Natural killer cell treated with Interleukin-12 subunit alpha and Interleukin-12 subunit beta and Interleukin-15 and Interleukin-18, amount 100 ng/mL, for 72 hours (primary cell): ENCODE measurements at regions not wholly inside any gene's neighbourhood (a gene's known extent, or its start where the extent isn't known, plus 50 kb on each side); places are given as distances from the start of the nearest gene placed in this dataset.
"Not testable (repeated sequence)": the region's sequence is repeated elsewhere in the genome, so short reads cannot be mapped to it uniquely, and the experiment has no call there.

Experiments used
- ATAC-seq, 2 donors: fragments of 150-1000 bp; cut with Tn5 transposase in 1 of 2; sonication (Bioruptor Pico), chemical (Tn5 transposase) in 1 of 2; 2 replicates each; pipeline ENCODE4 v1.10.0; 2021
- DNase-seq: peaks from one replicate; pipeline ENCODE4 v3.0.0; 2022; ENCODE audit warnings: low spot score
- H3K27ac Mint-ChIP-seq, 2 donors: 1 replicate in 1 of 2; 2 replicates in 1 of 2; pipeline ENCODE4 v1.8.0; 2022; ENCODE audit warnings: mixed read lengths in 2 of 2, mild to moderate bottlenecking in 1 of 2, moderate library complexity in 1 of 2
- H3K27me3 Mint-ChIP-seq, 2 donors: 1 replicate in 1 of 2; 2 replicates in 1 of 2; pipeline ENCODE4 v1.8.0; 2022; ENCODE audit warnings: mixed read lengths in 2 of 2
- H3K36me3 Mint-ChIP-seq: one replicate; pipeline ENCODE4 v1.8.0; 2022; ENCODE audit warnings: mixed read lengths
- H3K4me1 Mint-ChIP-seq, 2 donors: 1 replicate in 1 of 2; 2 replicates in 1 of 2; pipeline ENCODE4 v1.8.0; 2022; ENCODE audit warnings: low read depth in 2 of 2, mixed read lengths in 2 of 2, mild to moderate bottlenecking in 1 of 2
- H3K4me3 Mint-ChIP-seq: one replicate; pipeline ENCODE4 v1.8.0; 2022; ENCODE audit warnings: mixed read lengths
- H3K9me3 Mint-ChIP-seq: 2 replicates; pipeline ENCODE4 v1.8.0; 2022; ENCODE audit warnings: mixed read lengths

DNA sequence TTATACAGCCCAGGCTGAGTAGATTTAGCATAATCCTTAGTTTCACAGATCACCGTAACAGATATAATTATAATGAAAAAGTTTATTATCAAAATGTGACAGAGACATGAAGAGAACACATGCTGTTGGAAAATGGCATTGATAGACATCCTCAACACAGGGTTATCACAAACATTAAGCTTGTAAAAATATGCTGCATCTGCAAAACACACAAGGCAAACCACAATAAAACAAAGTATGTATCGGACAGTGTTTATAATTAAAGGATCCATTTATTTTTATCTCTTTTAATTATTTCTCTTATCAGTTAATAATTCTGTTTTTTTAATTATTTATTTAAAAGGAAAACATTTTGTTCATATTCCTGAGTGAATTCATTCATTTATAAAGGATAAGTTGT lies 829.9 kb upstream of the CDH9 start:
- no peak for ATAC-seq
- no peak overlapping the region for H3K4me3 Mint-ChIP-seq
- H3K27me3 Mint-ChIP-seq: no peaks in the 10 kb centered on the region
- H3K27ac Mint-ChIP-seq: no peak overlapping the region
- no peaks in the 10 kb centered on the region for H3K4me1 Mint-ChIP-seq
- H3K36me3 Mint-ChIP-seq: peaks cover 25% of the 10 kb centered on the region
- no peak for DNase-seq
- H3K9me3 Mint-ChIP-seq: peaks cover 27% of the 10 kb centered on the region

- no peak for ATAC-seq
- no peak for DNase-seq
- peaks cover 23% of the 10 kb centered on the region for H3K9me3 Mint-ChIP-seq
- H3K4me3 Mint-ChIP-seq: no peak overlapping the region
- no peaks in the 10 kb centered on the region for H3K27me3 Mint-ChIP-seq
- H3K27ac Mint-ChIP-seq: no peak overlapping the region
- no peaks in the 10 kb centered on the region for H3K4me1 Mint-ChIP-seq
- peaks cover 16% of the 10 kb centered on the region for H3K36me3 Mint-ChIP-seq
These were observed 817.1 kb upstream of the CDH9 start for GRCh38 chr5:27855491-27855890.

DNA sequence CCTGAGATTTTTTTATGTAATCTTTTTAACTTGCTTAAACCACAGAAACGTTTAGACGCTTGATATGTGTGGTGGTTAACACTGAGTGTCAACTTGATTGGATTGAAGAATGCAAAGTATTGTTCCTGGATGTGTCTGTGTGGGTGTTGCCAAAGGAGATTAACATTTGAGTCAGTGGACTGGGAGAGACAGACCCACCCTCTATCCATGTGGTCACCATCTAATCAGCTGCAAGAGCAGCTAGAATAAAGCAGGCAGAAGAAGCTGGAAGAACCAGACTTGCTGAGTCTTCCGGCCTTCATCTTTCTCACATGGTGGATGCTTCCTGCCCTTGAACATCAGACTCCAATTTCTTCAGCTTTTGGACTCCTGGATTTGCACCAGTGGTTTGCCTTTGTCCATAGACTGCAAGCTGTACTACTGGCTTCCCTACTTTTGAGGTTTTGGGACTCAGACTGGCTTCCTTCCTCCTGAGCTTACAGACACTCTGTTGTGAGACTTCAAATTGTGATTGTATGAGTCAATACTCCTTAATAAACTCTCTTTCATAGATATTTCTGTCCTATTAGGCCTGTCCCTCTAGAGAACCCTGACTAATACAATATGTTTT lies 816.0 kb upstream of the CDH9 start:
- H3K4me1 Mint-ChIP-seq: no peaks in the 10 kb centered on the region
- peaks cover 23% of the 10 kb centered on the region for H3K9me3 Mint-ChIP-seq
- no peak overlapping the region for H3K27ac Mint-ChIP-seq
- H3K36me3 Mint-ChIP-seq: peaks cover 16% of the 10 kb centered on the region
- DNase-seq (no peak), ATAC-seq (no peak)
- no peak overlapping the region for H3K4me3 Mint-ChIP-seq
- no peaks in the 10 kb centered on the region for H3K27me3 Mint-ChIP-seq

DNA sequence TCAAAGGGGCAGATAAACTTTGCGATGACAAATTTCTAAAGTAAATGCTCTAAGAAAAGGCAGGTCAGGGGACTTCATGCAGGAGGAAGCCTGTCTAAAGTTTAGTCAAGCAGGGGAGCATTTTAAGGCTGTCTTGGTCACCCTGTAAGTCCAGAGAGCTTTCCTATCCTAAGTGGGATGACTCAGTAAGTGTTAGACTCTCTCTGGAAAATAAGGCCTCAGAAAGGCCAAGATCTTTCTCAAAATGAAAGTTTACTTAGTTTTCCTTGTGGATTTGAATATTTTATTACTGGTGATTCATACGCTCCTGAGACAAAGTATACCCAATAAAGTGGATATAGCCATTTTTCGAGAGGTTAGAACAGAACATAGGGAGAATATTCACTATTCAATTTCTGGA lies 806.9 kb upstream of the CDH9 start:
- Mint-ChIP-seq H3K27me3 (no peaks in the 10 kb centered on the region), H3K36me3 (no peaks in the 10 kb centered on the region), H3K4me3 (no peak overlapping the region), H3K9me3 (peaks cover 28% of the 10 kb centered on the region), H3K4me1 (no peaks in the 10 kb centered on the region), H3K27ac (no peak overlapping the region)
- no peak for DNase-seq
- ATAC-seq: no peak

GRCh38 chr5:27836704-27837103 lies 798.3 kb upstream of the CDH9 start:
- Mint-ChIP-seq H3K9me3 (peaks cover 20% of the 10 kb centered on the region), H3K36me3 (peaks cover 13% of the 10 kb centered on the region)
- H3K27ac Mint-ChIP-seq, DNase-seq, ATAC-seq, H3K27me3 Mint-ChIP-seq, H3K4me1 Mint-ChIP-seq, H3K4me3 Mint-ChIP-seq: not testable (repeated sequence)

GRCh38 chr5:27832886-27833285 lies 794.5 kb upstream of the CDH9 start:
- Mint-ChIP-seq H3K9me3 (peaks cover 16% of the 10 kb centered on the region), H3K4me3 (no peak overlapping the region)

GRCh38 chr5:27830546-27830945 lies 792.2 kb upstream of the CDH9 start:
- ATAC-seq (no peak), DNase-seq (no peak)
- no peak overlapping the region for H3K4me3 Mint-ChIP-seq
- H3K27me3 Mint-ChIP-seq: no peaks in the 10 kb centered on the region
- H3K36me3 Mint-ChIP-seq: peaks cover 5% of the 10 kb centered on the region
- H3K27ac Mint-ChIP-seq: no peak overlapping the region
- H3K9me3 Mint-ChIP-seq: peaks cover 3% of the 10 kb centered on the region
- H3K4me1 Mint-ChIP-seq: no peaks in the 10 kb centered on the region

More at GRCh38 chr5:27832886-27833285, 794.5 kb upstream of the CDH9 start:
- no peak for DNase-seq
- no peaks in the 10 kb centered on the region for H3K4me1 Mint-ChIP-seq
- H3K36me3 Mint-ChIP-seq: peaks cover 13% of the 10 kb centered on the region
- H3K27ac Mint-ChIP-seq: no peak overlapping the region
- no peaks in the 10 kb centered on the region for H3K27me3 Mint-ChIP-seq
- no peak for ATAC-seq

- peaks cover 13% of the 10 kb centered on the region for H3K9me3 Mint-ChIP-seq
- no peak overlapping the region for H3K4me3 Mint-ChIP-seq
- peaks cover 17% of the 10 kb centered on the region for H3K36me3 Mint-ChIP-seq
- H3K4me1 Mint-ChIP-seq: no peaks in the 10 kb centered on the region
- H3K27ac Mint-ChIP-seq: no peak overlapping the region
- no peaks in the 10 kb centered on the region for H3K27me3 Mint-ChIP-seq
- ATAC-seq (no peak), DNase-seq (no peak)
These were observed 783.3 kb upstream of the CDH9 start for GRCh38 chr5:27821681-27822080.

GRCh38 chr5:27818888-27819287 lies 780.5 kb upstream of the CDH9 start:
- no peaks in the 10 kb centered on the region for H3K4me1 Mint-ChIP-seq
- H3K27ac Mint-ChIP-seq: no peak overlapping the region
- no peak for DNase-seq
- no peak overlapping the region for H3K4me3 Mint-ChIP-seq
- H3K9me3 Mint-ChIP-seq: peaks cover 17% of the 10 kb centered on the region
- H3K27me3 Mint-ChIP-seq: no peaks in the 10 kb centered on the region
- peaks cover 20% of the 10 kb centered on the region for H3K36me3 Mint-ChIP-seq
- no peak for ATAC-seq

GRCh38 chr5:27814983-27815382 lies 776.6 kb upstream of the CDH9 start:
- no peak overlapping the region for H3K4me3 Mint-ChIP-seq
- H3K36me3 Mint-ChIP-seq: peaks cover 9% of the 10 kb centered on the region
- H3K27me3 Mint-ChIP-seq: no peaks in the 10 kb centered on the region
- H3K27ac Mint-ChIP-seq: no peak overlapping the region
- no peak for ATAC-seq
- no peak for DNase-seq
- H3K4me1 Mint-ChIP-seq: no peaks in the 10 kb centered on the region
- H3K9me3 Mint-ChIP-seq: peaks cover 14% of the 10 kb centered on the region

- no peak for ATAC-seq
These were observed 775.9 kb upstream of the CDH9 start for GRCh38 chr5:27814286-27814685.

GRCh38 chr5:27810458-27810857 lies 772.1 kb upstream of the CDH9 start:
- Mint-ChIP-seq H3K27me3 (no peaks in the 10 kb centered on the region), H3K9me3 (peaks cover 22% of the 10 kb centered on the region), H3K27ac (no peak overlapping the region), H3K36me3 (peaks cover 8% of the 10 kb centered on the region), H3K4me3 (no peak overlapping the region), H3K4me1 (no peaks in the 10 kb centered on the region)
- ATAC-seq (no peak), DNase-seq (no peak)

More at GRCh38 chr5:27814286-27814685, 775.9 kb upstream of the CDH9 start:
- Mint-ChIP-seq H3K36me3 (peaks cover 16% of the 10 kb centered on the region), H3K4me1 (no peaks in the 10 kb centered on the region), H3K27ac (no peak overlapping the region), H3K9me3 (peaks cover 20% of the 10 kb centered on the region), H3K4me3 (no peak overlapping the region), H3K27me3 (no peaks in the 10 kb centered on the region)
- no peak for DNase-seq

GRCh38 chr5:27797220-27797619 lies 758.8 kb upstream of the CDH9 start:
- no peak for DNase-seq
- peaks cover 5% of the 10 kb centered on the region for H3K36me3 Mint-ChIP-seq
- no peak overlapping the region for H3K4me3 Mint-ChIP-seq
- no peak overlapping the region for H3K27ac Mint-ChIP-seq
- H3K9me3 Mint-ChIP-seq: peaks cover 12% of the 10 kb centered on the region
- H3K4me1 Mint-ChIP-seq: no peaks in the 10 kb centered on the region
- no peaks in the 10 kb centered on the region for H3K27me3 Mint-ChIP-seq
- ATAC-seq: no peak

DNA sequence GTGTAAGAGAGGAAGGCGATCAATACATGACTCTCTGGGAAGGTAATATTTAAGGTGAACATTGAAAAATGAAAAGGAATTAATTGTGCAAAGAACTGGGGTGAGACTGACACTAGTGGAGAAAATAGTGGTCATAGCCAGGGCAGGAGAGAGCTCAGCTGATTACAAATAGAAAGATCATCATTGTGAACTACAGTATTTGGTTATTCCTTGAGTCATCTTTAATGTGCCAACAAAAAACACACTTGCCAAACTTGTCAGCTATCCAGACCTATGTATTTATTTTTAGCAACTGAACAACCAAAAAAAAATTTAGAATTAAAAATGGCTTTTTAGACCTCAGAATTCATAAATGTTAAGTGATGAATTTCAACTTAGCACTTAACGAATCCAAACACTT lies 749.8 kb upstream of the CDH9 start:
- no peaks in the 10 kb centered on the region for H3K36me3 Mint-ChIP-seq

GRCh38 chr5:27784317-27784716 lies 745.9 kb upstream of the CDH9 start:
- Mint-ChIP-seq H3K4me3 (no peak overlapping the region), H3K36me3 (peaks cover 7% of the 10 kb centered on the region), H3K27ac (no peak overlapping the region), H3K4me1 (no peaks in the 10 kb centered on the region), H3K9me3 (peaks cover 16% of the 10 kb centered on the region), H3K27me3 (no peaks in the 10 kb centered on the region)
- ATAC-seq (no peak), DNase-seq (no peak)

More for the DNA sequence above, 749.8 kb upstream of the CDH9 start:
- no peaks in the 10 kb centered on the region for H3K4me1 Mint-ChIP-seq
- no peak for ATAC-seq
- no peaks in the 10 kb centered on the region for H3K27me3 Mint-ChIP-seq
- no peak for DNase-seq
- peaks cover 20% of the 10 kb centered on the region for H3K9me3 Mint-ChIP-seq
- no peak overlapping the region for H3K4me3 Mint-ChIP-seq
- no peak overlapping the region for H3K27ac Mint-ChIP-seq
